H1 (cell line): ENCODE measurements at regions not wholly inside any gene's neighbourhood (a gene's known extent, or its start where the extent isn't known, plus 50 kb on each side); places are given as distances from the start of the nearest gene placed in this dataset.

ENCODE experiments used
- CTCF ChIA-PET: fragments of 300-600 bp; sonication (Branson Sonifier 250); formaldehyde crosslinking; loops from one replicate; lab custom pipeline; 2021; ENCODE audit not compliant: partially characterized antibody; lab: Charles Lee
- POLR2A ChIA-PET: fragments of 300-600 bp; sonication (Branson Sonifier 250); formaldehyde crosslinking; loops from one replicate; lab custom pipeline; 2021; ENCODE audit warnings: inconsistent platforms; ENCODE audit not compliant: partially characterized antibody; lab: Charles Lee
- DNase-seq, 2 experiments: peaks; one replicate each; pipeline versions ENCODE4 v3.0.0 to v3.0.0-alpha.2; 2010 to 2022; ENCODE audit warnings: low spot score in 2 of 2, low read depth in 1 of 2, mixed read lengths in 1 of 2
- FAIRE-seq: peaks from 2 replicates; lab custom pipeline; 2011; peaks lifted over from hg19 to GRCh38; lab: Jason Lieb, UNC
- H2AFZ ChIP-seq: 2 replicates; pipeline ENCODE4 v1.8.1; 2012; ENCODE audit warnings: low read length, inconsistent platforms
- H2AK5ac ChIP-seq: 2 replicates; pipeline ENCODE4 v1.6.1; 2013; ENCODE audit warnings: low read depth, low read length
- H2BK120ac ChIP-seq: replicated peaks from 2 replicates; pipeline ENCODE3; 2013; ENCODE audit warnings: low read depth, low read length, inconsistent platforms
- H2BK12ac ChIP-seq: 2 replicates; pipeline ENCODE4 v1.6.1; 2013; ENCODE audit warnings: low read depth, low read length
- H2BK15ac ChIP-seq: 2 replicates; pipeline ENCODE4 v1.6.1; 2013; ENCODE audit warnings: low read length
- H2BK20ac ChIP-seq: 2 replicates; pipeline ENCODE4 v1.6.1; 2013; ENCODE audit warnings: low read length
- H2BK5ac ChIP-seq: 2 replicates; pipeline ENCODE4 v1.6.1; 2013; ENCODE audit warnings: low read depth, low read length
- H3K14ac ChIP-seq: 2 replicates; pipeline ENCODE4 v1.6.1; 2013; ENCODE audit warnings: inconsistent platforms; ENCODE audit not compliant: insufficient read length
- H3K18ac ChIP-seq: 2 replicates; pipeline ENCODE4 v1.6.1; 2013; ENCODE audit warnings: low read length; ENCODE audit errors: extremely low read depth
- H3K23ac ChIP-seq: 2 replicates; pipeline ENCODE4 v1.6.1; 2013; ENCODE audit warnings: inconsistent platforms; ENCODE audit not compliant: insufficient read length
- H3K23me2 ChIP-seq: 2 replicates; pipeline ENCODE4 v1.6.1; 2013; ENCODE audit warnings: low read depth, low read length
- H3K27ac ChIP-seq: 2 replicates; pipeline ENCODE4 v1.6.1; 2011; ENCODE audit warnings: low read depth, low read length, inconsistent platforms
- H3K27me3 ChIP-seq, 4 experiments: replicated peaks in 1 of 4; 1 replicate in 1 of 4; 2 replicates in 3 of 4; pipeline versions ENCODE4 v1.6.1 to v1.8.1; 2011 to 2013; ENCODE audit warnings: low read length in 3 of 4, mild to moderate bottlenecking in 3 of 4, inconsistent platforms in 2 of 4, mixed read lengths in 2 of 4, moderate library complexity in 1 of 4; ENCODE audit not compliant: control insufficient read depth in 3 of 4, insufficient read depth in 3 of 4; ENCODE audit errors: extremely low read depth in 1 of 4
- H3K36me3 ChIP-seq, 4 experiments: 2 replicates each; pipeline versions ENCODE4 v1.6.1 to v1.8.1; 2011 to 2013; ENCODE audit warnings: mild to moderate bottlenecking in 4 of 4, low read length in 3 of 4, moderate library complexity in 2 of 4, control low read depth in 1 of 4, inconsistent platforms in 1 of 4; ENCODE audit not compliant: insufficient read depth in 4 of 4, control insufficient read depth in 2 of 4
- H3K4ac ChIP-seq: replicated peaks from 2 replicates; pipeline ENCODE3; 2013; ENCODE audit warnings: low read length, low read depth, mixed read lengths, inconsistent platforms; ENCODE audit not compliant: insufficient read length
- H3K4me1 ChIP-seq, 4 experiments: replicated peaks in 1 of 4; 1 replicate in 1 of 4; 2 replicates in 3 of 4; pipeline versions ENCODE4 v1.6.1 to v1.8.1; 2011 to 2013; ENCODE audit warnings: low read length in 3 of 4, inconsistent platforms in 2 of 4, mixed read lengths in 1 of 4; ENCODE audit not compliant: insufficient read depth in 4 of 4, control insufficient read depth in 3 of 4
- H3K4me2 ChIP-seq, 2 experiments: 2 replicates each; pipeline versions ENCODE4 v1.6.1 to v1.8.1; 2011 to 2013; ENCODE audit warnings: low read depth in 2 of 2, low read length in 2 of 2, control low read depth in 1 of 2, inconsistent platforms in 1 of 2, mild to moderate bottlenecking in 1 of 2; ENCODE audit not compliant: insufficient read depth in 1 of 2
- H3K4me3 ChIP-seq, 4 experiments: fragments of 200-600, 300-600 bp in 1 of 4; sonication (generic), shearing (Covaris generic), sonication (Bioruptor Twin) in 1 of 4; 2 replicates each; pipeline versions ENCODE4 v1.5.1 to v1.8.1; 2011 to 2016; ENCODE audit warnings: low read length in 4 of 4, low read depth in 3 of 4, control low read depth in 2 of 4, inconsistent platforms in 2 of 4, mild to moderate bottlenecking in 2 of 4, mixed read lengths in 1 of 4, moderate library complexity in 1 of 4; ENCODE audit not compliant: insufficient read depth in 2 of 4; ENCODE audit errors: extremely low read depth in 1 of 4
- H3K56ac ChIP-seq: replicated peaks from 2 replicates; pipeline ENCODE3; 2013; ENCODE audit warnings: low read depth, mild to moderate bottlenecking, mixed read lengths, low read length, inconsistent platforms; ENCODE audit not compliant: insufficient read length
- H3K79me1 ChIP-seq: 2 replicates; pipeline ENCODE4 v1.6.1; 2013; ENCODE audit warnings: low read depth, low read length, control low read depth
- H3K79me2 ChIP-seq, 2 experiments: 2 replicates each; pipeline versions ENCODE4 v1.6.1 to v1.8.1; 2012 to 2013; ENCODE audit warnings: low read length in 2 of 2, mild to moderate bottlenecking in 2 of 2, inconsistent platforms in 1 of 2; ENCODE audit not compliant: insufficient read depth in 2 of 2, control insufficient read depth in 1 of 2
- H3K9ac ChIP-seq, 4 experiments: replicated peaks in 1 of 4; 1 replicate in 1 of 4; 2 replicates in 3 of 4; pipeline versions ENCODE4 v1.6.1 to v1.8.1; 2011 to 2013; ENCODE audit warnings: low read depth in 3 of 4, low read length in 3 of 4, control low read depth in 2 of 4, mild to moderate bottlenecking in 2 of 4, moderate library complexity in 2 of 4, inconsistent platforms in 1 of 4; ENCODE audit errors: extremely low read depth in 1 of 4
- H3K9me3 ChIP-seq, 2 experiments: 2 replicates each; pipeline versions ENCODE4 v1.6.1 to v1.8.1; 2012 to 2013; ENCODE audit warnings: mild to moderate bottlenecking in 2 of 2, moderate library complexity in 2 of 2, control low read depth in 1 of 2, inconsistent platforms in 1 of 2, low read depth in 1 of 2, low read length in 1 of 2, mixed read lengths in 1 of 2; ENCODE audit not compliant: insufficient read depth in 2 of 2
- H4K20me1 ChIP-seq, 2 experiments: replicated peaks in 1 of 2; 2 replicates each; pipeline versions ENCODE3 to v1.8.1; 2011 to 2013; ENCODE audit warnings: inconsistent platforms in 2 of 2, low read length in 2 of 2, mild to moderate bottlenecking in 1 of 2; ENCODE audit not compliant: insufficient read depth in 2 of 2, control insufficient read depth in 1 of 2
- H4K5ac ChIP-seq: 2 replicates; pipeline ENCODE4 v1.6.1; 2013; ENCODE audit warnings: low read length, low read depth, mixed read lengths, inconsistent platforms; ENCODE audit not compliant: insufficient read length
- H4K8ac ChIP-seq: 2 replicates; pipeline ENCODE4 v1.8.0; 2013; ENCODE audit warnings: mild to moderate bottlenecking, moderate library complexity, low read length, inconsistent platforms; ENCODE audit not compliant: insufficient read depth; ENCODE audit errors: extremely low read depth
- H4K91ac ChIP-seq: replicated peaks from 2 replicates; pipeline ENCODE3; 2013; ENCODE audit warnings: low read length, mixed read lengths, inconsistent platforms; ENCODE audit not compliant: insufficient read length
- BACH1 ChIP-seq: IDR thresholded peaks from 2 replicates; pipeline ENCODE4 v1.6.1; 2012; ENCODE audit warnings: low read length, improper control_type of control experiment
- TAF7 ChIP-seq: optimal IDR thresholded peaks from 2 replicates; pipeline ENCODE3; 2011; ENCODE audit warnings: low read depth, mild to moderate bottlenecking, inconsistent platforms, low read length, moderate library complexity, borderline replicate concordance

DNA sequence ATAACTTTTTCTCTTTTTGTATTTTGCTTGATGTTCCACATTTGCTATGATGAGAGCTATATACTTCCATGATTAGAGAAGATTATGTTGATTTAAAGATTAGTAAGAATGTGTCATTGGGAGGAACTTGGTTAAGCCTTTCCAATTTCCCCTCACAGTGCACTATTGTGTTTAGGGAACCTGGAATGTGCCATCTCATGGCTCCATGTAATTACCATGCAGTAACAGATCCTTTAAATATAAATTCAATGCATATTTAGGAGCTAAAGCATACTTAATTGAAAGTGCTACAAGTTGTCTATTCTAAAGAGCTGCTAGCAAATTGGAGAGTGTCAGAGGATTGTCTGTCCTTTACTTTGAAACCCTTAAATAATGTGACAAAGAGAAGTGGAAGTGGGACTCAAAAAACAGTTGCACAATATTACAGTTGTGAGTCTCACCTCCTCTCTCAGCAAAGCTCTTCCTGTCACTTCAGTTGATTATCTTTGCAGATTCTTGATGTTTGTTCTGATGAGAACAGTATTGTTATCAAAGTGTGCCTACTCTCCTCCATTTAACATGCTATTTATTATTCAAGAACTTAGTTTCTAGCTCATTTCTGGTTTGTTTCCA is 1162.7 kb upstream of the ZEB2 start:
- H3K18ac ChIP-seq = no peak overlapping the region
- H3K23me2 ChIP-seq = no peaks in the 10 kb centered on the region
- H3K4me2 ChIP-seq = no peak overlapping the region
- ChIA-PET POLR2A (interaction anchor here (0.6 kb wide), 1 partner anchor 150 kb away, joined by 4 read pairs; no protein-coding TSS in a partner anchor), CTCF (interaction anchor here (1.2 kb wide), 1 partner anchor 71 kb away, joined by 3 read pairs; no protein-coding TSS in a partner anchor)
- no peak overlapping the region for H4K8ac ChIP-seq
- no peaks in the 10 kb centered on the region for H3K79me1 ChIP-seq
- H2AK5ac ChIP-seq = no peak overlapping the region
- H3K27me3 ChIP-seq = no peaks in the 10 kb centered on the region
- no peak overlapping the region for H3K4me3 ChIP-seq
- H2AFZ ChIP-seq = no peak overlapping the region
- H4K20me1 ChIP-seq = no peaks in the 10 kb centered on the region
- H3K27ac ChIP-seq = no peak overlapping the region
- no peak overlapping the region for H3K23ac ChIP-seq
- no peaks in the 10 kb centered on the region for H3K79me2 ChIP-seq
- DNase-seq = no peak
- H3K9me3 ChIP-seq = no peaks in the 10 kb centered on the region
- H2BK20ac ChIP-seq = no peak overlapping the region
- H2BK120ac ChIP-seq = no peak overlapping the region
- peaks cover 0 to 3% (median 1%) of the 10 kb centered on the region in 4 experiments; a peak in 2 of 7 replicates for H3K4me1 ChIP-seq
- no peak overlapping the region for H2BK5ac ChIP-seq
- H4K91ac ChIP-seq = no peak overlapping the region
- TF ChIP-seq TAF7 = no peak
- 0 out of 2 replicates have a peak, but pooled peaks have one; percentile 17 for TF ChIP-seq BACH1
- no peak overlapping the region for H3K56ac ChIP-seq
- no peak overlapping the region for H3K4ac ChIP-seq
- no peak overlapping the region for H2BK12ac ChIP-seq
- H3K14ac ChIP-seq = no peak overlapping the region
- FAIRE-seq = no peak
- no peak overlapping the region for H2BK15ac ChIP-seq
- H3K9ac ChIP-seq = no peak overlapping the region
- no peaks in the 10 kb centered on the region for H3K36me3 ChIP-seq
- no peak overlapping the region for H4K5ac ChIP-seq
